Heart right ventricle (tissue), 16 donors: ENCODE measurements at regions not wholly inside any gene's neighbourhood (a gene's known extent, or its start where the extent isn't known, plus 50 kb on each side); places are given as distances from the start of the nearest gene placed in this dataset.
"Not testable (repeated sequence)": the region's sequence is repeated elsewhere in the genome, so short reads cannot be mapped to it uniquely, and the experiment has no call there.

Source experiments
- ATAC-seq, 8 donors: fragments of 200-7000 bp; cut with Tn5 transposase; one replicate each; pipeline ENCODE4 v1.9.1; 2020; ENCODE audit warnings: mild to moderate bottlenecking in 8 of 8, moderate library complexity in 8 of 8, moderate number of reproducible peaks in 1 of 8
- DNase-seq, 2 donors: peaks; one replicate each; pipeline ENCODE4 v3.0.0-alpha.2; 2020
- H3K27ac ChIP-seq, 10 donors: fragments of 200-600 bp; sonication (generic) in 2 of 10; one replicate each; pipeline versions ENCODE4 v1.5.0 to v1.8.0; 2020 to 2022; ENCODE audit warnings: mild to moderate bottlenecking in 3 of 10
- H3K27me3 ChIP-seq, 7 donors: fragments of 200-600 bp; one replicate each; pipeline ENCODE4 v1.8.0; 2021 to 2022; ENCODE audit warnings: mild to moderate bottlenecking in 2 of 7
- H3K36me3 ChIP-seq, 9 donors: fragments of 200-600 bp; sonication (generic) in 1 of 9; one replicate each; pipeline versions ENCODE4 v1.5.0 to v1.8.0; 2020 to 2022; ENCODE audit warnings: mild to moderate bottlenecking in 2 of 9
- H3K4me1 ChIP-seq, 9 donors: fragments of 200-600 bp; sonication (generic) in 1 of 9; one replicate each; pipeline versions ENCODE4 v1.5.0 to v1.8.0; 2020 to 2022; ENCODE audit warnings: mild to moderate bottlenecking in 4 of 9
- H3K4me3 ChIP-seq, 10 donors: fragments of 200-600 bp; sonication (generic) in 2 of 10; one replicate each; pipeline versions ENCODE4 v1.5.0 to v1.8.0; 2020 to 2022; ENCODE audit warnings: mild to moderate bottlenecking in 7 of 10, moderate library complexity in 2 of 10
- H3K9me3 ChIP-seq, 11 donors: fragments of 200-600 bp in 10 of 11; sonication (generic) in 2 of 11; one replicate each; pipeline versions ENCODE4 v1.5.0 to v1.8.0; 2013 to 2022; ENCODE audit warnings: mild to moderate bottlenecking in 2 of 11, control low read depth in 1 of 11, moderate library complexity in 1 of 11
- CTCF ChIP-seq, 9 donors: fragments of 200-600 bp; sonication (generic) in 2 of 9; IDR thresholded peaks; one replicate each; pipeline versions ENCODE4 v1.5.0 to v1.8.0; 2021 to 2022; ENCODE audit warnings: antibody characterized with exemption in 9 of 9, mild to moderate bottlenecking in 5 of 9, moderate library complexity in 1 of 9
- WGBS, 2 donors: extraction: QIAGEN DNeasy Blood & Tissue Kit; methylation state at CpG; one replicate each; pipeline ENCODE4 v1.1.7; 2013; ENCODE audit warnings: inconsistent platforms in 1 of 2; 5-methylcytosine and 5-hydroxymethylcytosine counted together
- intact Hi-C, 10 donors: fragments of 100-400 bp; cut with DNase I; formaldehyde crosslinking; loops; one replicate each; pipeline versions ENCODE4 v1.11.1 to v1.14.2; 2022
- donor health status: Arrhythmogenic right ventricular cardiomyopathy.
- donor health status: ischemic (EF 13 %, LVEDD 7.1; RV severe dilation, severe dysfunction).
- donor health status: healthy with polysubstance abuse.
- donor health status: DM: no; HTN: yes; CAD: no.
- donor health status: DM: no; HTN: no; CAD: no.
- donor health status: ischemic (EF 25% LVEDD 6.9; RV normal size, moderate dysfunction).
- donor health status: ischemic (EF 25% LVEDD 5.7; RV mildly dilated, moderate dysfunction).
- donor health status: healthy.
- donor health status: DM: yes; HTN: yes; CAD: no.
- donor health status: Ischemic cardiomyopathy.
- donor health status: ischemic (EF 35%, LVEDD 5.7; RV mildly dilated, moderate dysfunction).
- donor health status: nonischemic (EF 11% LVEDD 7.7; RV severe dilation, severe dysfunction).
- donor health status: DM: yes; HTN: yes; CAD: no.
- donor health status: PGD.
- donor health status: ischemic (EF 29% LVEDD 5.4; RV normal size, mild dysfunction).
- donor health status: nonischemic (EF 23%, LVEDD 6.1; RV moderate dilation, normal function).

GRCh38 chr5:66377747-66378146 lies 218.4 kb upstream of the MAST4 start:
- Histone ChIP-seq H3K27me3 (peaks cover 0 to 5% (median 0%) of the 10 kb centered on the region in 7 donors), H3K36me3 (peaks cover 0 to 13% (median 0%) of the 10 kb centered on the region in 9 donors), H3K4me1 (peaks cover 0 to 10% (median 0%) of the 10 kb centered on the region in 9 donors), H3K9me3 (peaks cover 0 to 23% (median 0%) of the 10 kb centered on the region in 11 donors), H3K4me3 (no peak overlapping the region), H3K27ac (peak overlapping the region in 2 of 10 donors; percentile 12 to 44)
- intact Hi-C loops: no loop called here
- no peak for ATAC-seq
- no peak for TF ChIP-seq CTCF (IDR thresholded peaks at IDR 0.05)
- no peak for DNase-seq

- ATAC-seq (peak in 3 of 8 donors; percentile 26 to 64 (median 47)), DNase-seq (no peak)
- Histone ChIP-seq H3K27me3 (peaks cover 0 to 5% (median 0%) of the 10 kb centered on the region in 7 donors), H3K9me3 (peaks cover 0 to 25% (median 0%) of the 10 kb centered on the region in 11 donors), H3K4me1 (peaks cover 0 to 10% (median 0%) of the 10 kb centered on the region in 9 donors), H3K27ac (peak overlapping the region in 8 of 10 donors; percentile 20 to 63 (median 44)), H3K4me3 (no peak overlapping the region), H3K36me3 (peaks cover 0 to 13% (median 0%) of the 10 kb centered on the region in 9 donors)
- no peak for TF ChIP-seq CTCF (IDR thresholded peaks at IDR 0.05)
- WGBS, 2 donors: 47 to 70% methylated on average over 1 of the region's 1 CpG
- intact Hi-C loops: no loop called here
Measured at GRCh38 chr5:66378407-66378806, 217.8 kb upstream of the MAST4 start.

GRCh38 chr5:66382152-66382551 lies 214.0 kb upstream of the MAST4 start:
- no peak for DNase-seq
- no peak overlapping the region for H3K4me3 ChIP-seq

GRCh38 chr5:66405145-66405544 lies 191.0 kb upstream of the MAST4 start:
- not testable (repeated sequence) for ATAC-seq, H3K9me3 ChIP-seq, H3K27me3 ChIP-seq, H3K27ac ChIP-seq, H3K4me3 ChIP-seq, DNase-seq
- H3K36me3 ChIP-seq: peaks cover 0 to 20% (median 0%) of the 10 kb centered on the region in 9 donors
- intact Hi-C loops: loop anchor here in 1 of 10 donors (10.0 kb wide), 1 partner anchor 90 kb away; no protein-coding TSS in a partner anchor
- WGBS, 2 donors: 89 to 95% methylated on average over 3 of the region's 3 CpGs
- H3K4me1 ChIP-seq: peaks cover 0 to 12% (median 0%) of the 10 kb centered on the region in 9 donors

More at GRCh38 chr5:66382152-66382551, 214.0 kb upstream of the MAST4 start:
- Histone ChIP-seq H3K27ac (no peak overlapping the region), H3K36me3 (peaks cover 0 to 8% (median 0%) of the 10 kb centered on the region in 9 donors), H3K27me3 (no peaks in the 10 kb centered on the region), H3K4me1 (peaks cover 0 to 5% (median 0%) of the 10 kb centered on the region in 9 donors), H3K9me3 (peaks cover 0 to 25% (median 0%) of the 10 kb centered on the region in 11 donors)
- TF ChIP-seq CTCF (IDR thresholded peaks at IDR 0.05): no peak
- ATAC-seq: no peak
- intact Hi-C loops: no loop called here
- WGBS, 2 donors: 89 to 90% methylated on average over 3 of the region's 3 CpGs

- Histone ChIP-seq H3K27ac (no peak overlapping the region), H3K27me3 (no peaks in the 10 kb centered on the region), H3K4me1 (peaks cover 0 to 14% (median 0%) of the 10 kb centered on the region in 9 donors), H3K4me3 (no peak overlapping the region), H3K36me3 (peaks cover 0 to 20% (median 0%) of the 10 kb centered on the region in 9 donors), H3K9me3 (peaks cover 0 to 17% (median 0%) of the 10 kb centered on the region in 11 donors)
- ATAC-seq (peak in 1 of 8 donors; percentile 13), DNase-seq (no peak)
- TF ChIP-seq CTCF (IDR thresholded peaks at IDR 0.05): no peak
- intact Hi-C loops: loop anchor here in 1 of 10 donors (10.0 kb wide), 1 partner anchor 88 kb away; no protein-coding TSS in a partner anchor
- WGBS, 2 donors: 72 to 74% methylated on average over 3 of the region's 3 CpGs
Measured at GRCh38 chr5:66406761-66407336, 189.3 kb upstream of the MAST4 start.
